GM21360 (cell line): ENCODE measurements at regions not wholly inside any gene's neighbourhood (a gene's known extent, or its start where the extent isn't known, plus 50 kb on each side); places are given as distances from the start of the nearest gene placed in this dataset.

Experiments
- ATAC-seq: cut with Tn5 transposase; IDR thresholded peaks from one replicate; pipeline ENCODE4 v1.9.1; 2021; ENCODE audit warnings: mild to moderate bottlenecking, moderate library complexity; ENCODE audit not compliant: unreplicated experiment

GRCh38 chr3:86733257-86733656 lies 257.7 kb downstream of the VGLL3 start:
- no peak for ATAC-seq

- ATAC-seq: no peak
Measured at GRCh38 chr3:86731501-86731901, 259.4 kb downstream of the VGLL3 start.

- ATAC-seq: no peak
Measured at GRCh38 chr3:86723433-86723832, 267.5 kb downstream of the VGLL3 start.

GRCh38 chr3:86711634-86712033 lies 279.3 kb downstream of the VGLL3 start:
- no peak for ATAC-seq

- no peak for ATAC-seq
Measured at GRCh38 chr3:86708893-86709292, 282.1 kb downstream of the VGLL3 start.

- ATAC-seq: no peak
Measured at GRCh38 chr3:86702381-86702958, 288.5 kb downstream of the VGLL3 start.

GRCh38 chr3:86695752-86696151 lies 295.2 kb downstream of the VGLL3 start:
- no peak for ATAC-seq

GRCh38 chr3:86673991-86674390 lies 317.0 kb downstream of the VGLL3 start:
- no peak for ATAC-seq

GRCh38 chr3:86661817-86662216 lies 329.1 kb downstream of the VGLL3 start:
- ATAC-seq: no peak

GRCh38 chr3:86658876-86659275 lies 332.1 kb downstream of the VGLL3 start:
- ATAC-seq: no peak

GRCh38 chr3:86654806-86655460 lies 336.0 kb downstream of the VGLL3 start:
- ATAC-seq: no peak

- no peak for ATAC-seq
Measured at GRCh38 chr3:86653661-86654205, 337.2 kb downstream of the VGLL3 start.

GRCh38 chr3:86648087-86648486 lies 342.9 kb downstream of the VGLL3 start:
- no peak for ATAC-seq

- no peak for ATAC-seq
Measured at GRCh38 chr3:86645756-86646155, 345.2 kb downstream of the VGLL3 start.

- ATAC-seq: no peak
Measured at GRCh38 chr3:86634361-86634760, 356.6 kb downstream of the VGLL3 start.

GRCh38 chr3:86629511-86629910 lies 361.4 kb downstream of the VGLL3 start:
- ATAC-seq: no peak

GRCh38 chr3:86624192-86624591 lies 366.8 kb downstream of the VGLL3 start:
- no peak for ATAC-seq

- no peak for ATAC-seq
Measured at GRCh38 chr3:86618706-86619105, 372.2 kb downstream of the VGLL3 start.

GRCh38 chr3:86605166-86605565 lies 385.8 kb downstream of the VGLL3 start:
- ATAC-seq: no peak

- no peak for ATAC-seq
Measured at GRCh38 chr3:86595696-86596095, 395.3 kb downstream of the VGLL3 start.

- no peak for ATAC-seq
Measured at GRCh38 chr3:86594838-86595237, 396.1 kb downstream of the VGLL3 start.

GRCh38 chr3:86578071-86578470 lies 412.9 kb downstream of the VGLL3 start:
- ATAC-seq: no peak
